DMS79 treated with DMSO at 0.1 percent for 48 hours (cell line): ENCODE measurements at regions not wholly inside any gene's neighbourhood (a gene's known extent, or its start where the extent isn't known, plus 50 kb on each side); places are given as distances from the start of the nearest gene placed in this dataset.

Experiments
- DNase-seq: peaks from one replicate; lab custom pipeline; 2025; lab: John Stamatoyannopoulos, UW

GRCh38 chr19:5235458-5236219 is 105.0 kb downstream of the PTPRS start:
- DNase-seq: no peak

- DNase-seq: no peak
These were observed 106.2 kb downstream of the PTPRS start for GRCh38 chr19:5234412-5234811.

GRCh38 chr19:5232798-5233505 is 107.7 kb downstream of the PTPRS start:
- DNase-seq: no peak

- no peak for DNase-seq
These were observed 108.5 kb downstream of the PTPRS start for GRCh38 chr19:5231857-5232678.

GRCh38 chr19:5230730-5231555 is 109.7 kb downstream of the PTPRS start:
- DNase-seq: no peak

GRCh38 chr19:5229778-5230335 is 110.8 kb downstream of the PTPRS start:
- DNase-seq: no peak

GRCh38 chr19:5228932-5229777 is 111.5 kb downstream of the PTPRS start:
- DNase-seq: peak; percentile 18

GRCh38 chr19:5228490-5228889 is 112.1 kb downstream of the PTPRS start:
- DNase-seq: no peak

- no peak for DNase-seq
These were observed 114.9 kb downstream of the PTPRS start for GRCh38 chr19:5225486-5226345.

GRCh38 chr19:5224480-5224879 is 116.1 kb downstream of the PTPRS start:
- no peak for DNase-seq

- no peak for DNase-seq
These were observed 117.7 kb downstream of the PTPRS start for GRCh38 chr19:5222821-5223321.

GRCh38 chr19:5222178-5222577 is 118.4 kb downstream of the PTPRS start:
- DNase-seq: no peak

- no peak for DNase-seq
These were observed 119.7 kb downstream of the PTPRS start for GRCh38 chr19:5220866-5221265.

GRCh38 chr19:5220361-5220760 is 120.3 kb downstream of the PTPRS start:
- no peak for DNase-seq

GRCh38 chr19:5219551-5220304 is 120.9 kb downstream of the PTPRS start:
- no peak for DNase-seq

GRCh38 chr19:5218963-5219530 is 121.6 kb downstream of the PTPRS start:
- no peak for DNase-seq

GRCh38 chr19:5218255-5218855 is 122.3 kb downstream of the PTPRS start:
- no peak for DNase-seq

- DNase-seq: no peak
These were observed 123.4 kb downstream of the PTPRS start for GRCh38 chr19:5217171-5217570.
